ENCODE measurements at regions not wholly inside any gene's neighbourhood (a gene's known extent, or its start where the extent isn't known, plus 50 kb on each side); places are given as distances from the start of the nearest gene placed in this dataset.

DNA sequence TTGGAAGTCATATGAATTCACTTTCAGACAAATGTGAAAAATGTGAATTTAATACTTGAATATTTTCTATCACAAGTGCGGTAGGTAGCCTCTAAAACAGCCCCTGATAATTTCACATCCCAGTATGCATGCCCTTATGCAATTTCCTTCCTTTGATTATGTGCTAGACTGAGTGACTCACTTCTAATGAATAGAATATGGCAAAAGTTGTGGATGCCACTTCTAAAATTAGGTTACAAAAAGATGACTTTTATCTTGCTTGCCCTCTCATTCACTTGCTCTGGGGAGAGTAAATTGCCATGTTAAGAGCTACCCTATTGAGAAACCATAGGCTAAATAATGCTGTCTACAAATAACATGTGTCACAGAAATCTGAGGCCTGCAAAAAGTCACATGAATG, 402.5 kb upstream of the PCDH9 start:
- no CpG with 5 or more reads among the region's 1 CpG for WGBS (ENCODE audit: insufficient coverage)
- H3K27me3 ChIP-seq (ENCODE audit: control insufficient read depth, insufficient read depth, low read length): no peaks in the 10 kb centered on the region
- H3K9me3 ChIP-seq (replicated peaks; ENCODE audit: control insufficient read depth, low read depth, low read length): no peaks in the 10 kb centered on the region
- H3K4me1 ChIP-seq (ENCODE audit: control insufficient read depth, insufficient read depth, low read length): no peaks in the 10 kb centered on the region
- no peak overlapping the region for H3K27ac ChIP-seq (ENCODE audit: low read length)
- no peak overlapping the region for H3K4me3 ChIP-seq (ENCODE audit: low read length)
- H3K36me3 ChIP-seq (ENCODE audit: control insufficient read depth, insufficient read depth, low read length): no peaks in the 10 kb centered on the region
- DNase-seq: no peak

DNA sequence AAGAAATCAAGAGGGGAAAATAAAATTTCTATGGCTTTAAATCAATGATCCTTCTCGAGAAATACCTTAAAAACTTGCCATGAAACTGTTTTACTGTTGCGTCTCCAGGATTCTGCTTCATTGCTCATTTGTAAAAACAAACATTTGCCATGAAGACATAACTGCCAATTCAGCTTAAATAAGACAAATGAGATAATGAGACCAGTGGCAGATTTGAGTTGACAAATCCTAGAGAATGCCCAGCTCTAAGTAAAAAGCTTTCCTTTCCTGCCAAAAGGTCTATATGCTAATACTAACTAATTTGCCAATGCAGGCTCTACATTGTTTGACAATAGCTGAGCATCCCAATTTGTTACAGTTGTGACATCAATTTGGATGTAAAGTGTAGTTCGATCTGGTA, 400.5 kb upstream of the PCDH9 start:
- Histone ChIP-seq H3K27me3 (ENCODE audit: control insufficient read depth, insufficient read depth, low read length) (no peaks in the 10 kb centered on the region), H3K4me1 (ENCODE audit: control insufficient read depth, insufficient read depth, low read length) (no peaks in the 10 kb centered on the region), H3K4me3 (ENCODE audit: low read length) (no peak overlapping the region), H3K9me3 (replicated peaks; ENCODE audit: control insufficient read depth, low read depth, low read length) (no peaks in the 10 kb centered on the region), H3K36me3 (ENCODE audit: control insufficient read depth, insufficient read depth, low read length) (no peaks in the 10 kb centered on the region), H3K27ac (ENCODE audit: low read length) (no peak overlapping the region)
- DNase-seq: no peak
- no CpG with 5 or more reads among the region's 3 CpGs for WGBS (ENCODE audit: insufficient coverage)

GRCh38 chr13:67623630-67624029, 393.5 kb upstream of the PCDH9 start:
- Histone ChIP-seq H3K4me3 (ENCODE audit: low read length) (no peak overlapping the region), H3K27me3 (ENCODE audit: control insufficient read depth, insufficient read depth, low read length) (no peaks in the 10 kb centered on the region), H3K27ac (ENCODE audit: low read length) (no peak overlapping the region), H3K4me1 (ENCODE audit: control insufficient read depth, insufficient read depth, low read length) (no peaks in the 10 kb centered on the region), H3K36me3 (ENCODE audit: control insufficient read depth, insufficient read depth, low read length) (no peaks in the 10 kb centered on the region), H3K9me3 (replicated peaks; ENCODE audit: control insufficient read depth, low read depth, low read length) (no peaks in the 10 kb centered on the region)
- DNase-seq: no peak
- no CpG with 5 or more reads among the region's 2 CpGs for WGBS (ENCODE audit: insufficient coverage)

DNA sequence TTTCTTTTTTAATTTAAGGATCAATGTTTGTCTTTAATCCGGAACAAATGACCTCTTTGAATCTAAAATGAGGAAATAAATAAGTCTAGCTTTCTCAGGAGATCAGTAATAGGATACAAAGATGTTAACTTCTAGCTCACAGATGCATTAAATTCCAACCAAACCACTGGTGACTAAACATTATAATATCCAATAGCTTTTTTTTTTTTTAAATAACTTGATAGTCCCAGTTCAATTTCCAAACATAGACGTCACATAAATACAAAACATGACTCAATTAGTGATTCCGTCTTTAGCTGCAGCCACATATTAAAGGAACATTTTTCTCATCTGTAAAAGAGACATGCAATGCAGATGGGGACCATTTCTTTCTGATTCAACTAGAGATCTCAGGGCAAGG, 390.5 kb upstream of the PCDH9 start:
- DNase-seq: no peak
- no peaks in the 10 kb centered on the region for H3K27me3 ChIP-seq (ENCODE audit: control insufficient read depth, insufficient read depth, low read length)

DNA sequence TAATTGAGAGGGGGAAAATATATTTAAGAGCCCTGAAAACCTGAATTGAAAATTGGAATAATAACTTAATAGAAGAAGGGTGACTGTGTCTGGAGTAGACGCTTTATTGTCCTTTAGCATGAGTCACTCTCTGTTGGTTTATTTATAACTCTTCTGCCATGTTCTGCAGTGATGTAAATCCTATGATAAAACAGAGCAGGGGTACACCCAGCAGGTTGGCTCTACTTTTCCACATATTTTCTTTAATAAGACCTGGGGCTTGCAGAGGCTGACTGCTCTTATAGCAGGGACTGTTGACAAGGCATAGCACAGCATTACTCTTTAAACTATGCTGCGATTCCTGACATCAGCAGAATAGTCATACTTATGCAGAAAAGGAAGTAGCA, 389.9 kb upstream of the PCDH9 start:
- Histone ChIP-seq H3K4me3 (ENCODE audit: low read length) (no peak overlapping the region), H3K27ac (ENCODE audit: low read length) (no peak overlapping the region), H3K4me1 (ENCODE audit: control insufficient read depth, insufficient read depth, low read length) (no peaks in the 10 kb centered on the region), H3K36me3 (ENCODE audit: control insufficient read depth, insufficient read depth, low read length) (no peaks in the 10 kb centered on the region), H3K9me3 (replicated peaks; ENCODE audit: control insufficient read depth, low read depth, low read length) (no peaks in the 10 kb centered on the region), H3K27me3 (ENCODE audit: control insufficient read depth, insufficient read depth, low read length) (no peaks in the 10 kb centered on the region)
- no peak for DNase-seq
- no CpG with 5 or more reads among the region's 2 CpGs for WGBS (ENCODE audit: insufficient coverage)

More for the DNA sequence above, 390.5 kb upstream of the PCDH9 start:
- Histone ChIP-seq H3K4me3 (ENCODE audit: low read length) (no peak overlapping the region), H3K4me1 (ENCODE audit: control insufficient read depth, insufficient read depth, low read length) (no peaks in the 10 kb centered on the region), H3K27ac (ENCODE audit: low read length) (no peak overlapping the region), H3K36me3 (ENCODE audit: control insufficient read depth, insufficient read depth, low read length) (no peaks in the 10 kb centered on the region), H3K9me3 (replicated peaks; ENCODE audit: control insufficient read depth, low read depth, low read length) (no peaks in the 10 kb centered on the region)
- WGBS (ENCODE audit: insufficient coverage): no CpG with 5 or more reads among the region's 3 CpGs

- H3K27ac ChIP-seq (ENCODE audit: low read length): no peak overlapping the region
- H3K9me3 ChIP-seq (replicated peaks; ENCODE audit: control insufficient read depth, low read depth, low read length): no peaks in the 10 kb centered on the region
- H3K4me1 ChIP-seq (ENCODE audit: control insufficient read depth, insufficient read depth, low read length): no peaks in the 10 kb centered on the region
- no peak for DNase-seq
- no peaks in the 10 kb centered on the region for H3K36me3 ChIP-seq (ENCODE audit: control insufficient read depth, insufficient read depth, low read length)
- H3K4me3 ChIP-seq (ENCODE audit: low read length): no peak overlapping the region
- H3K27me3 ChIP-seq (ENCODE audit: control insufficient read depth, insufficient read depth, low read length): no peaks in the 10 kb centered on the region
Measured at GRCh38 chr13:67619351-67619994, 389.3 kb upstream of the PCDH9 start.

DNA sequence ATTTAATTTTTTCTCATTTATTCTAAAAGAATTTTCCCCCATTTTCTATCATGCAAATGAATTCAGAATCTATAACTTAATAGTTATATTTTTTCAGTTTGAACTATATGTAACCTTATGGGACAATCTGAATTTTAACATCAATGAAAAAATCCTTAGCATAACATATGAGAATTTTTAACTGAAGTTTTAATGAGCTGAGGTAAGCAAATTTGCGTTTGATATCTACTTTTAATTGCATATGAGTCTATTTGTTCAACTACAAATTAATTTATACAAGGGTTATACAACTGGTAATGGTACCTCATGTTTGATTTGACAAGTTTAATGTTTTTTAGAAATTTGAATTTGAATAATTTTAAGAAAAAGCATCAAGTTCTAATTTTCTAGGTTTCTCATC, 384.4 kb upstream of the PCDH9 start:
- no peaks in the 10 kb centered on the region for H3K27me3 ChIP-seq (ENCODE audit: control insufficient read depth, insufficient read depth, low read length)
- H3K9me3 ChIP-seq (replicated peaks; ENCODE audit: control insufficient read depth, low read depth, low read length): no peaks in the 10 kb centered on the region
- H3K4me3 ChIP-seq (ENCODE audit: low read length): no peak overlapping the region
- no peak overlapping the region for H3K27ac ChIP-seq (ENCODE audit: low read length)
- H3K36me3 ChIP-seq (ENCODE audit: control insufficient read depth, insufficient read depth, low read length): no peaks in the 10 kb centered on the region
- WGBS (ENCODE audit: insufficient coverage): no CpG with 5 or more reads among the region's 1 CpG
- no peak for DNase-seq
- H3K4me1 ChIP-seq (ENCODE audit: control insufficient read depth, insufficient read depth, low read length): no peaks in the 10 kb centered on the region

DNA sequence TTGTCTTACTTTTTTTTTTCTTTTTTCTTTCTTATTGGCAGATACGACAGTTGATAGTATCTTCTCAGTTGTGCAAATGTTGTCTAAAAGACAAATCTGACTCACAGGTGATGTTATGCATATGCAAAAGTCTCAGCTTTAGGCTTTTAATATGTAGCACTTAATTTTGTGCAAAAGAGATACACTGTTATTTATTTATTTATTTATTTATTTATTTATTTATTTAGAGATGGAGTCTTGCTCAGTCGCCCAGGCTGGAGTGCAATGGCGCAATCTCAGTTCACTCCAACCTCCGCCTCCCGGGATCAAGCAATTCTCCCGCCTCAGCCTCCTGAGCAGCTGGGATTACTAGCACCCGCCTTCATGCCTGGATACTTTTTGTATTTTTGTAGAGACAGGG, 383.9 kb upstream of the PCDH9 start:
- H3K27me3 ChIP-seq (ENCODE audit: control insufficient read depth, insufficient read depth, low read length): no peaks in the 10 kb centered on the region
- no peak overlapping the region for H3K4me3 ChIP-seq (ENCODE audit: low read length)

DNA sequence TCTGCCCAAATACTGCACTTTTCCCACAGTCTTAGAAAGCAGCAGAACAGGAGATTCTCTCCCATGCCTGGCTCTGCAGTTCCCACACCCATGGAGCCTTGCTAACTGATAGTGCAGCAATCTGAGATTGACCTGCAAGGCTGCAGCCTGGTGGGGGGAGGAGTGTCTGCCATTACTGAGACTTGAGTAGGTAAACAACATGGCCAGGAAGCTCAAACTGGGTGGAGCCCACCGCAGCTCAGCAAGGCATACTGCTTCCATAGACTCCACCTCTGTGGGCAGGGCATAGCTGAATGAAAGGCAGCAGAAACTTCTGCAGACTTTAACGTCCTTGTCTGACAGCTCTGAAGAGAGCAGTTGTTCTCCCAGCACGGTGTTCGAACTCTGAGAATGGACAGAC, 358.5 kb upstream of the PCDH9 start:
- H3K4me1 ChIP-seq (ENCODE audit: control insufficient read depth, insufficient read depth, low read length): no peaks in the 10 kb centered on the region
- H3K27ac ChIP-seq (ENCODE audit: low read length): no peak overlapping the region
- WGBS (ENCODE audit: insufficient coverage): 89% methylated on average over 3 of the region's 4 CpGs
- H3K27me3 ChIP-seq (ENCODE audit: control insufficient read depth, insufficient read depth, low read length): no peaks in the 10 kb centered on the region
- DNase-seq: no peak
- no peak overlapping the region for H3K4me3 ChIP-seq (ENCODE audit: low read length)
- H3K9me3 ChIP-seq (replicated peaks; ENCODE audit: control insufficient read depth, low read depth, low read length): peaks cover 2% of the 10 kb centered on the region
- no peaks in the 10 kb centered on the region for H3K36me3 ChIP-seq (ENCODE audit: control insufficient read depth, insufficient read depth, low read length)

More for the DNA sequence above, 383.9 kb upstream of the PCDH9 start:
- DNase-seq: no peak
- Histone ChIP-seq H3K9me3 (replicated peaks; ENCODE audit: control insufficient read depth, low read depth, low read length) (no peaks in the 10 kb centered on the region), H3K4me1 (ENCODE audit: control insufficient read depth, insufficient read depth, low read length) (no peaks in the 10 kb centered on the region), H3K27ac (ENCODE audit: low read length) (no peak overlapping the region), H3K36me3 (ENCODE audit: control insufficient read depth, insufficient read depth, low read length) (no peaks in the 10 kb centered on the region)
- no CpG with 5 or more reads among the region's 7 CpGs for WGBS (ENCODE audit: insufficient coverage)

DNA sequence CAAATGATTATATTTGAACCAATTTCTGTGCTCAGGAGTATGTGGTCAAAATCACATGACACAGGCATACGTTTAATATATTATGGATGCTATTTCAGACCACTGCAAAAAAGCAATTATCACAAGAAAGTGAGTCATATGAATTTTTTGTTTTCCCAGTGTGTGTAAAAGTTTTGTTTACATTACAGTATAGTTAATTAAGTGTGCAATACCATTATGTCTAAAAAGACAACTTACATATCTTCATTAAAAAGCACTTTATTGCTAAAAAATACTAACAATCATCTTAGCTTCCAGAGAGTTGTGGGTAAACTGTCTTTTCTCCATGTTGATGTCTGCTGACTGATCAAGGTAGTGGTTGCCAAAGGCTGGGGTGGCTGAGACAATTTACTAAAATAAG, 347.2 kb upstream of the PCDH9 start:
- WGBS (ENCODE audit: insufficient coverage): no CpG with 5 or more reads among the region's 1 CpG
- H3K4me3 ChIP-seq (ENCODE audit: low read length): no peak overlapping the region

More for the DNA sequence above, 347.2 kb upstream of the PCDH9 start:
- Histone ChIP-seq H3K27ac (ENCODE audit: low read length) (no peak overlapping the region), H3K36me3 (ENCODE audit: control insufficient read depth, insufficient read depth, low read length) (no peaks in the 10 kb centered on the region), H3K9me3 (replicated peaks; ENCODE audit: control insufficient read depth, low read depth, low read length) (no peaks in the 10 kb centered on the region), H3K4me1 (ENCODE audit: control insufficient read depth, insufficient read depth, low read length) (no peaks in the 10 kb centered on the region), H3K27me3 (ENCODE audit: control insufficient read depth, insufficient read depth, low read length) (no peaks in the 10 kb centered on the region)
- DNase-seq: no peak

Data from muscle of leg (tissue), 3 donors.